Coronary artery (tissue), 2 donors: ENCODE measurements at regions not wholly inside any gene's neighbourhood (a gene's known extent, or its start where the extent isn't known, plus 50 kb on each side); places are given as distances from the start of the nearest gene placed in this dataset.

ENCODE experiments used
- DNase-seq: peaks from one replicate; pipeline ENCODE4 v3.0.0-alpha.2; 2017; ENCODE audit warnings: low spot score
- H3K27ac ChIP-seq, 2 donors: fragments of 200-600 bp; sonication (generic); one replicate each; pipeline ENCODE4 v1.5.1; 2016 to 2019
- H3K4me3 ChIP-seq: fragments of 200-600 bp; sonication (generic); 2 replicates; pipeline ENCODE4 v1.5.1; 2016; ENCODE audit warnings: mild to moderate bottlenecking, moderate library complexity
- CTCF ChIP-seq: fragments of 200-600 bp; sonication (generic); IDR thresholded peaks from one replicate; pipeline ENCODE4 v1.5.1; 2019; ENCODE audit warnings: antibody characterized with exemption

DNA sequence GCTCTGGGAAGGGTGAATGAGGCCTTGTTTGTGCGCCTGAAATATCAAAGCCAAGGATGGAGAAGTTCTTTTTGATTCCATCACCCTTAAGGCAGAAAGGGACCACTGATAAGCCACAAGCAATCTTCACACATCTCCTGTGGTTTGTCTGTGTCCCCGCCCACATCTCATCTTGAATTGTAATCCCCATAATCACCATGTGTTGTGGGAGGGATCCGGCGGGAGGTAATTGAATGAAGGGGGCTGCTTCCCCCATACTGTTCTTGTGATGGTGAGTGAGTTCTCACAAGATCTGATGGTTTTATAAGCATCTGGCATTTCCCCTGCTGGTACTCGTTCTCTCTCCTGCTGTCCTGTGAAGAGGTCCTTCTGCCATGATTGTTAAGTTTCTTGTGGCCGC, 329.6 kb upstream of the RGMA start:
- H3K4me3 ChIP-seq, result no peak overlapping the region

DNA sequence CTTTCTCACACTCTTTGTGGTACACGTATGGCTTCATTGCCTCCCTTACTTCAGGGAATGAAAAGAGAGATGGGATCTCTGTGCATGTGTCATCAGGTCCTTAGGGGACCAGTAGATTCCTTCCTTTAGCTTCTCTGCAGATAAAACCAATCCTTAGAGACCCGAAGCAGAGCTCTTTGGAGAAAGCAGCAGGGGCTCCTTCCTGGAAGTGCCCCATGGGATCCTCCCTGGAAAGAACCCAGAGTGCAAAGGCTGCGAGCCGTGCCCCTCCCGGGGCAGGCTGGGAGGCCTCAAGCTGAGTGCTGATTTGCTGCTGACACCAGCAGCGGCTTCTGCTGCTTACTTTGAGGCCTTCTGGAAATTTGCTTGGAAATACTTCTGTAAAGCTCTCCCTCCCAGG, 328.6 kb upstream of the RGMA start:
- H3K27ac ChIP-seq, result peak overlapping the region in 1 of 2 donors; percentile 1
- no peak for TF ChIP-seq CTCF
- H3K4me3 ChIP-seq, result no peak overlapping the region
- no peak for DNase-seq

More for the DNA sequence above, 329.6 kb upstream of the RGMA start:
- TF ChIP-seq CTCF, result no peak
- no peak for DNase-seq
- no peak overlapping the region for H3K27ac ChIP-seq

- H3K27ac ChIP-seq, result no peak overlapping the region
- no peak for TF ChIP-seq CTCF
- DNase-seq, result no peak
- no peak overlapping the region for H3K4me3 ChIP-seq
These were observed 328.1 kb upstream of the RGMA start for GRCh38 chr15:93417156-93417555.

GRCh38 chr15:93415576-93415975, 326.6 kb upstream of the RGMA start:
- no peak for DNase-seq
- Histone ChIP-seq H3K4me3 (no peak overlapping the region), H3K27ac (no peak overlapping the region)
- no peak for TF ChIP-seq CTCF

GRCh38 chr15:93414576-93415231, 325.7 kb upstream of the RGMA start:
- no peak for TF ChIP-seq CTCF
- no peak for DNase-seq
- H3K4me3 ChIP-seq, result no peak overlapping the region
- H3K27ac ChIP-seq, result no peak overlapping the region

DNA sequence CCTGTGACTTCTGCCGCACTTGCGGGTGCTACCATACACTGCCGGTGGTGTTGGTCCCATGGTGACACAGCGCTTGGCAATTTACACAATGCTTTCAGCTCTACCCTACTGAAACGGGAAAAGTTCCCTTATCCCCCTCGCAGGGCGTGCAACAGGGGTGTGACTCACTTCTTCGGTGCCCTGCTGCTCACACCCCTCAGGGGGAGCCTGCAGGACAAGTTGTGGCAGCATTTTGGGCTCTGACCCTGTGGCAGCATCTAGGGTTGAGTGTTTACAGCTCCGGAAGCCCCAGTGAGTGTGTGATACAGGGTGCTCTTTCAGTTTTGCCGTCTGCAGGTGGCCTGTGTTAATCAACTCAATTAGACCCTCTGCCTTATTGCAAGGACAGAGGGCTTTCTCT, 324.7 kb upstream of the RGMA start:
- TF ChIP-seq CTCF, result no peak
- no peak for DNase-seq
- Histone ChIP-seq H3K4me3 (no peak overlapping the region), H3K27ac (no peak overlapping the region)

GRCh38 chr15:93399121-93399520, 310.1 kb upstream of the RGMA start:
- TF ChIP-seq CTCF, result no peak
- no peak overlapping the region for H3K4me3 ChIP-seq

More at GRCh38 chr15:93399121-93399520, 310.1 kb upstream of the RGMA start:
- no peak for DNase-seq
- no peak overlapping the region for H3K27ac ChIP-seq
